ENCODE measurements at regions not wholly inside any gene's neighbourhood (a gene's known extent, or its start where the extent isn't known, plus 50 kb on each side); places are given as distances from the start of the nearest gene placed in this dataset.

DNA sequence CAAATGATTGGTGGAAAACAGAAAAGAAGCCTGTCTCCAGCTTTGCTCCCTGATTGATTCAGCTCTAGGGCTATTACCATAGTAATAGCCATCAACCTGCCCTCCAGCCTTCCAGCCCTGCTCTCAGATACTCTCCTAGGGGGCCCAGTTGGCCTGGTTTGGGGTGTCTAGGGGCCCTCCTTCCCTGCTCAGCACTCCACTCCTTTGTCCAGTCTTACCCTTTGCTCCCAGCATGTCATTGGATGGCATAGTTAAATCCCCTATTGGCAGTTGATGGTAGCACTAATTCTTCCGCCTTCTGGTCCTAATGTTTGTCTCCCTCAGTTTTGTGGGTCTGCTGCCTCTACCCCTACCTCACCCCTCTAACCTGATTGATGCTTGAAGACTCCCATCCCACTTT is 175.4 kb upstream of the PELI2 start:
- Histone ChIP-seq H3K4me1 (ENCODE audit: control insufficient read depth, insufficient read depth, low read length) (no peaks in the 10 kb centered on the region), H3K9me3 (ENCODE audit: control insufficient read depth, low read length) (no peaks in the 10 kb centered on the region), H3K4me3 (ENCODE audit: low read length) (no peak overlapping the region), H3K27me3 (ENCODE audit: control insufficient read depth, insufficient read depth) (no peaks in the 10 kb centered on the region), H3K27ac (ENCODE audit: low read length) (no peak overlapping the region)
- intact Hi-C loops (cut with DNase I) = no loop called here
- ATAC-seq (no peak), DNase-seq (no peak)
- 100% methylated on average over 1 of the region's 1 CpG for WGBS

DNA sequence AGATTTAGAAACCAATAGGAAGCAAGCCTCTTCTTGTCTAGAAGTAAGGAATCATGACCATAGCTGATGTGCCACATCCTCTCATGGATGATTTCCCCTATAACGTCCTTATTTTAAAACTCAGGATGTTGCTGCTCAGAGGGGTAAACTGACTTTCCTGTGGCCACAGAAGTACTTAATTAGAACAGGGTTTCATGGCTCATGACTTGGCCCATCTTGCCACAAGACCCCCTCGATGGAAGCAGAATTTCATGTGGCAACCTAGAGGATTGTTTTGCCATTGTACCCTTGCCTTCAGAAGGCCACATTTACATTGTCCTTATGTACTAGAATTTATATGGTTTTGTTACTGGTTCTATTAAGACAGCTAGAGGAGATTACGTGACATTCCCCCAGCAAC is 173.5 kb upstream of the PELI2 start:
- intact Hi-C loops (cut with DNase I) = no loop called here
- ATAC-seq (no peak), DNase-seq (no peak)
- Histone ChIP-seq H3K27ac (ENCODE audit: low read length) (no peak overlapping the region), H3K27me3 (ENCODE audit: control insufficient read depth, insufficient read depth) (no peaks in the 10 kb centered on the region), H3K4me1 (ENCODE audit: control insufficient read depth, insufficient read depth, low read length) (no peaks in the 10 kb centered on the region), H3K9me3 (ENCODE audit: control insufficient read depth, low read length) (no peaks in the 10 kb centered on the region), H3K4me3 (ENCODE audit: low read length) (no peak overlapping the region)
- 80% methylated on average over 3 of the region's 3 CpGs for WGBS

- 75% methylated on average over 2 of the region's 2 CpGs for WGBS
- Histone ChIP-seq H3K4me3 (ENCODE audit: low read length) (no peak overlapping the region), H3K27me3 (ENCODE audit: control insufficient read depth, insufficient read depth) (no peaks in the 10 kb centered on the region), H3K9me3 (ENCODE audit: control insufficient read depth, low read length) (no peaks in the 10 kb centered on the region), H3K4me1 (ENCODE audit: control insufficient read depth, insufficient read depth, low read length) (no peaks in the 10 kb centered on the region), H3K27ac (ENCODE audit: low read length) (no peak overlapping the region)
- no peak for DNase-seq
- ATAC-seq = no peak
- intact Hi-C loops (cut with DNase I) = no loop called here
Observed at GRCh38 chr14:55946231-55946630, 172.0 kb upstream of the PELI2 start.

DNA sequence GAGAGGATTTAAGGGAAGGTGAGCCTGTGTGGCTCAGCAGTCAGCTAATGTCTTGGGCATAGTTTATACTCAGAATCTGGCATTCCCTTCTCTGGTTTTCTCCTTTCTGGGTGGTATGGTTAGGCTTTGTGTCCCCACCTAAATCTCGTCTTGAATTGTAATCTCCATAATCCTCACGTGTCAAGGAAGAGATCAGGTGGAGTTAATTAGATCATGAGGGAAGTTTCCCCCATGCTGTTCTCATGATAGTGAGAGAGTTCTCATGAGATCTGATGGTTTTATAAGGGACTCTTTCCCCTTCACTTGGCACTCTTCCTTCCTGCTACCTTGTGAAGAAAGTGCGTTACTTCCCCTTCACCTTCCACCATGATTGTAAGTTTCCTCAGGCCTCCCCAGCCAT is 169.8 kb upstream of the PELI2 start:
- WGBS = 87% methylated on average over 3 of the region's 3 CpGs
- Histone ChIP-seq H3K4me3 (ENCODE audit: low read length) (no peak overlapping the region), H3K27ac (ENCODE audit: low read length) (no peak overlapping the region), H3K27me3 (ENCODE audit: control insufficient read depth, insufficient read depth) (no peaks in the 10 kb centered on the region), H3K9me3 (ENCODE audit: control insufficient read depth, low read length) (no peaks in the 10 kb centered on the region), H3K4me1 (ENCODE audit: control insufficient read depth, insufficient read depth, low read length) (no peaks in the 10 kb centered on the region)
- no peak for ATAC-seq
- no peak for DNase-seq
- intact Hi-C loops (cut with DNase I) = no loop called here

DNA sequence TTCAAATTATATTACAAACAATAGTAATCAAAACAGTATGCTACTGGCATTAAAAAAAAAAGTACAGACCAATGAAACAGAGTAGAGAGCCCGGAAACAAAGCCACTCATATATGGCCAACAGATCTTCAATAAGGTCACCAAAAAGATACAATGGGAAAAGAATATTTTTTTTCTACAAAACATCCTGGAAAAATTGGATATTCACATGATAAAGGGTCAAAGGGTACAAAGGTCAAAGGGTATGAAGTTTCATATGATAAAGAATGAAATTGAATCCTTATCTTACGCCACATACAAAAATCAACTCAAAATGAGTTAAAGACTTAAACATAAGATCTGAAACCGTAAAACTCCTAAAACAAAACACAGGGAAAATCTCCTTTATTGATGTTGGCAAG is 168.5 kb upstream of the PELI2 start:
- Histone ChIP-seq H3K27me3 (ENCODE audit: control insufficient read depth, insufficient read depth) (no peaks in the 10 kb centered on the region), H3K4me3 (ENCODE audit: low read length) (no peak overlapping the region), H3K27ac (ENCODE audit: low read length) (no peak overlapping the region), H3K9me3 (ENCODE audit: control insufficient read depth, low read length) (no peaks in the 10 kb centered on the region), H3K4me1 (ENCODE audit: control insufficient read depth, insufficient read depth, low read length) (no peaks in the 10 kb centered on the region)
- 72% methylated on average over 3 of the region's 3 CpGs for WGBS
- ATAC-seq = no peak
- DNase-seq = no peak
- intact Hi-C loops (cut with DNase I) = no loop called here

- intact Hi-C loops (cut with DNase I) = no loop called here
- H3K4me1 ChIP-seq (ENCODE audit: control insufficient read depth, insufficient read depth, low read length) = no peaks in the 10 kb centered on the region
- DNase-seq (no peak), ATAC-seq (no peak)
- no peaks in the 10 kb centered on the region for H3K9me3 ChIP-seq (ENCODE audit: control insufficient read depth, low read length)
- H3K27ac ChIP-seq (ENCODE audit: low read length) = no peak overlapping the region
- H3K27me3 ChIP-seq (ENCODE audit: control insufficient read depth, insufficient read depth) = no peaks in the 10 kb centered on the region
- 83% methylated on average over 7 of the region's 7 CpGs for WGBS
- H3K4me3 ChIP-seq (ENCODE audit: low read length) = no peak overlapping the region
Observed at GRCh38 chr14:55950135-55950534, 168.1 kb upstream of the PELI2 start.

- DNase-seq = peak in 1 of 3 donors; percentile 20
- 88% methylated on average over 9 of the region's 9 CpGs for WGBS
- Histone ChIP-seq H3K4me3 (ENCODE audit: low read length) (no peak overlapping the region), H3K27ac (ENCODE audit: low read length) (no peak overlapping the region), H3K27me3 (ENCODE audit: control insufficient read depth, insufficient read depth) (no peaks in the 10 kb centered on the region), H3K9me3 (ENCODE audit: control insufficient read depth, low read length) (no peaks in the 10 kb centered on the region), H3K4me1 (ENCODE audit: control insufficient read depth, insufficient read depth, low read length) (no peaks in the 10 kb centered on the region)
- no peak for ATAC-seq
- intact Hi-C loops (cut with DNase I) = no loop called here
Observed at GRCh38 chr14:55951341-55952206, 166.6 kb upstream of the PELI2 start.

DNA sequence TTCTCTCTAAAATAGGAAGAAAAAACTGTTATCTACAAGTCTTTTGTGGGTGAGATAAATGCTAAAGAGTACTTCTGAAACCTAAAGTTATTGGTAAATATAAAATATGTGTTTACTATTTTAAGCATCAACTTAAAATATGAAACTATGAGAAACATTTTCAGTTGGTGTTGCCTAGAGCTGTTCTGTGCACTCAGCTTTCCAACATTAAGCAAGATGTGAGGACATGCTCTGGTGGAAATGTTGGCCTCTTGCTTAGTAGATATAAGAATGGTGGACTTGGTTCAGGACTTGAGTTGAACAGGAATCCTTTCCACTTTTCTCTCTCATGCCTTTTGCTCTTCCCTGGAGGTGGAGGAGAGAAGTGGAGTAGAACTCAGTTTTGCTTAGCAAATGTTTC is 164.1 kb upstream of the PELI2 start:
- intact Hi-C loops (cut with DNase I) = no loop called here
- Histone ChIP-seq H3K27me3 (ENCODE audit: control insufficient read depth, insufficient read depth) (no peaks in the 10 kb centered on the region), H3K4me1 (ENCODE audit: control insufficient read depth, insufficient read depth, low read length) (no peaks in the 10 kb centered on the region), H3K9me3 (ENCODE audit: control insufficient read depth, low read length) (no peaks in the 10 kb centered on the region), H3K27ac (ENCODE audit: low read length) (no peak overlapping the region), H3K4me3 (ENCODE audit: low read length) (no peak overlapping the region)
- ATAC-seq = no peak
- no peak for DNase-seq

DNA sequence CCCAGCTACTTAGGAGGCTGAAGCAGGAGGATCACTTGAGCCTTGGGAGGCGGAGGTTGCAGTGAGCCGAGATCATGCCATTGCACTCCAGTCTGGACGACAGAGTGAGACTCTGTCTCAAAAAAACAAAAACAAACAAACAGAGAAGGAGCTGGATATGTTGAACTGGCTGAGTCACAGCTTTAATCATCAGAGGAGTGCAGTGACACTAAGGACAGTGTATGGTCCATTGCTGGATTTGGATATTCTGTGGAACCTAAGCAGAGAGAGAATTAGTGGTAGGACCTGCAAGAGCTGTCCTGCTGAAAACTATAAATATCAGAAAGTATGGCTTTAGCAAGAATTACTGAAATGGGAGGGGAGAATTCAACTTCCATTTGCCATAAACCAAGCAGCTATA is 163.0 kb upstream of the PELI2 start:
- intact Hi-C loops (cut with DNase I) = no loop called here
- Histone ChIP-seq H3K27ac (ENCODE audit: low read length) (no peak overlapping the region), H3K4me1 (ENCODE audit: control insufficient read depth, insufficient read depth, low read length) (no peaks in the 10 kb centered on the region), H3K9me3 (ENCODE audit: control insufficient read depth, low read length) (no peaks in the 10 kb centered on the region), H3K27me3 (ENCODE audit: control insufficient read depth, insufficient read depth) (no peaks in the 10 kb centered on the region), H3K4me3 (ENCODE audit: low read length) (no peak overlapping the region)
- WGBS = 64% methylated on average over 3 of the region's 3 CpGs
- DNase-seq (no peak), ATAC-seq (no peak)

DNA sequence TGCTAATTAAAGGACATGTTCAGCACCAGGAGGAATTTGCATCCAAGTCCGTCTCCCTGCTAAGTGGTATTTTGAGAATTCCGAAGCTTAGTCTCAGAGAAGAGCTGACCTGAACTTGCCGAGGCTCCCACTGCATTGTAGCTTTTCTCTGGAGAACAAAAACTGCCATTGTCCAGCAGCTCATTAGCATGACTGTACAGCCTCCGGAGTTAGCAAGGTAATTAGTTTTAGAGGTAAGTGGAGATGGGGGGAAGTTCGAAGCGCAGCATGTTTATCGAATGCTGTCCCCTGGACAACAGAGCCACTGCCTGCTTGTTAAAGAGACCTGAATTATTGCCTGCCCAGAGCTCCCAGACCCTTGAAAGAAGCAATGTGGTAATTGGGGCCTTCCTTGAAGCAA is 160.3 kb upstream of the PELI2 start:
- Histone ChIP-seq H3K27ac (ENCODE audit: low read length) (no peak overlapping the region), H3K4me3 (ENCODE audit: low read length) (no peak overlapping the region), H3K27me3 (ENCODE audit: control insufficient read depth, insufficient read depth) (no peaks in the 10 kb centered on the region), H3K9me3 (ENCODE audit: control insufficient read depth, low read length) (no peaks in the 10 kb centered on the region), H3K4me1 (ENCODE audit: control insufficient read depth, insufficient read depth, low read length) (no peaks in the 10 kb centered on the region)
- intact Hi-C loops (cut with DNase I) = no loop called here
- ATAC-seq = no peak
- no peak for DNase-seq
- 67% methylated on average over 7 of the region's 7 CpGs for WGBS

DNA sequence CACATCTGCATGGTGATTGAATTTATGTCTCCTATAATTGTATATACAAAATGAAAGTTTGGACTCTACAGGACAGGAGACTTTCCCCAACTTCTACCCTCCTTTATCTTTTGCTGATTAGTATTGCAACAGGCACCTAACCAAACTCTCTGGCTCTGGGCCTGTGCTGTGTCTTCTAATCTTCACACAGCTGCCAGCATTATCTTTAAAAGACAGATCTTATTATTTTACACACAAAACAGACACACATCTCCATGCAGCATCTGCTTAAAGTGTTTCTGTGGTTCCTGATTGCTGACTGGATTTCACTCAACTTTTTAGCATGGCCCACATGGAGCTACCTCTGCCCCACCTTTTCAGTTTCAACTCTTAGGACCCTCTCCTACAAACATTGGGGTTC is 154.9 kb upstream of the PELI2 start:
- no peak for ATAC-seq
- Histone ChIP-seq H3K27me3 (ENCODE audit: control insufficient read depth, insufficient read depth) (no peaks in the 10 kb centered on the region), H3K27ac (ENCODE audit: low read length) (no peak overlapping the region), H3K4me1 (ENCODE audit: control insufficient read depth, insufficient read depth, low read length) (no peaks in the 10 kb centered on the region), H3K9me3 (ENCODE audit: control insufficient read depth, low read length) (no peaks in the 10 kb centered on the region), H3K4me3 (ENCODE audit: low read length) (no peak overlapping the region)
- no peak for DNase-seq
- intact Hi-C loops (cut with DNase I) = no loop called here

DNA sequence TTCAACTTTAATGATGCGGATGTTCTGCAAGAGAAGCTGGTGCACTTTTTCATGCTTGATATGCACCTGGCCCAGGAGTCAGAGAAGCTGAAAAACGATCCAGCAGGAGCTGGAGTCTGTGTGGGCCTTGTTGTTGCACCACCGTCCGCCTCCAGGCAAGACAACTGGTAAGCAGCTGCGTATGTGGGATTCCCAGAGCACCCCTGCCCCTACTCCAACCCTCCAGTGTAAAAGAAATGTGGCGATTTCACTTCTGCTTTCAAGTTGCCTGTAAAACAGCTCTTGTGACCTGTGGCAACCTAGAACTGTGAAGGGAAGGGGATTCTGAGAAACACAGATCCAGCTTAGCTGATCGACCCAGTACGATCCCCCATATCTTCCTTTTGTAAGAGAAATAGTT is 154.1 kb upstream of the PELI2 start:
- Histone ChIP-seq H3K4me1 (ENCODE audit: control insufficient read depth, insufficient read depth, low read length) (no peaks in the 10 kb centered on the region), H3K27ac (ENCODE audit: low read length) (no peak overlapping the region), H3K27me3 (ENCODE audit: control insufficient read depth, insufficient read depth) (no peaks in the 10 kb centered on the region), H3K4me3 (ENCODE audit: low read length) (no peak overlapping the region), H3K9me3 (ENCODE audit: control insufficient read depth, low read length) (no peaks in the 10 kb centered on the region)
- intact Hi-C loops (cut with DNase I) = no loop called here
- DNase-seq = no peak
- ATAC-seq = no peak
- 86% methylated on average over 8 of the region's 8 CpGs for WGBS

All from right cardiac atrium (tissue), 5 donors.